Ammon's horn (tissue), 1 donor: ENCODE measurements at regions not wholly inside any gene's neighbourhood (a gene's known extent, or its start where the extent isn't known, plus 50 kb on each side); places are given as distances from the start of the nearest gene placed in this dataset.
"Not testable (repeated sequence)": the region's sequence is repeated elsewhere in the genome, so short reads cannot be mapped to it uniquely, and the experiment has no call there.

Experiments used
- DNase-seq: peaks from one replicate; pipeline ENCODE4 v3.0.0-alpha.2; 2016; ENCODE audit warnings: low spot score

- no peak for DNase-seq
Measured at GRCh38 chr13:64782466-64782865, 2447.7 kb downstream of the PCDH9 start.

DNA sequence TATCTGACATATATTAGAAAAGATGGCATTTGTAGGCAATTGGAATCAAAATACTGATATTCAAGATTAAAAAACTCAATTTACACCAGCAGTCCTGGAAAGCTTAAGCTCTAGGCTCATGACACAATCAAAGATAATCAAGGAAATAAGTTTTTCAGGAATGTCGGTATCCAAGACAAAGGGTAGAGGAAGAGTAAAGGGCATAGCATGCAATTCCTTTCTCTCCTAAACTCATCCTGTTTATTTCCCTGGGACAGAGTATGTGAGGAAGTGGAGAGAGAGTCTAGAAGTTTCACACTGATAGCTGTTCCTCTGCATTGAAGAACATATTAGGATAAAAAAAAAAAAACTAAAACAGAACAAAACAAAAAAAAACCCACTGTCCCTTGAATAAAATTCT, 2452.1 kb downstream of the PCDH9 start:
- no peak for DNase-seq

DNA sequence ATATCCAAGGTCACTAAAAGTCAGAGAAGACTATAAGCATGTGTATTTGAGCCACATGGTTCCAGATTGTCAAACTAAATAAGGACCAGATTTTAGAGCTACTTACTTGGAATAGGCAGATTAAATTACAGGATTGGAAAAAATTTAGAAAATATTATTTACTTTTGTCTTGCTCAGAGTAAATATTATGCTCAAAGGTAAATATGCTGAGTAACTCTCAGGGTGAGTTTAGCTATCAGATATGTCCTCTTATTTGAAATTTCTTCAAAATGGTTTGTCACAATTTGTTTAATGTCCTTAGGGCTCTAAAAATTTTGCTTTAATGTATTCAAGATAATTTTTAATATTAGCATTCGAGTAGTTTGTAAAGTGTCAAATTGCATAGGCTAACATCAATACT, 2455.2 kb downstream of the PCDH9 start:
- no peak for DNase-seq

DNA sequence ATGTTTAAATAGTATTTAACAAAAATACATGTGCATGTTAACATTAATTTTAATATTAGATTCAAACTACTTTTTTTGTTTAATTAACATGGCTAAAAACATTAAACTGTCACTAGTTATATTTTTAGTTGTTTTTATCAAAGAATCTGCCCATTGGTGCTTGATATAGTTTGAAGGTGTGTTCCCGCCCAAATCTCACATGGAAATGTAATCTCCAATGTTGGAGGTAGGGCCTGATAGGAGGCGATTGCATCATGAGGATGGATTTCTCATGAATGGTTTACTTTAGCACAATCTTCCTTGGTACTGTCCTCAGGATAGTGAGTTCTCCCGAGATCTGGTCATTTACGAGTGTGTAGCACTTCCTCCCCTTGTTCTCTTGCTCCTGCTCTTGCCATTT, 2459.4 kb downstream of the PCDH9 start:
- DNase-seq, result no peak

GRCh38 chr13:64767054-64767453, 2463.1 kb downstream of the PCDH9 start:
- DNase-seq, result no peak

DNA sequence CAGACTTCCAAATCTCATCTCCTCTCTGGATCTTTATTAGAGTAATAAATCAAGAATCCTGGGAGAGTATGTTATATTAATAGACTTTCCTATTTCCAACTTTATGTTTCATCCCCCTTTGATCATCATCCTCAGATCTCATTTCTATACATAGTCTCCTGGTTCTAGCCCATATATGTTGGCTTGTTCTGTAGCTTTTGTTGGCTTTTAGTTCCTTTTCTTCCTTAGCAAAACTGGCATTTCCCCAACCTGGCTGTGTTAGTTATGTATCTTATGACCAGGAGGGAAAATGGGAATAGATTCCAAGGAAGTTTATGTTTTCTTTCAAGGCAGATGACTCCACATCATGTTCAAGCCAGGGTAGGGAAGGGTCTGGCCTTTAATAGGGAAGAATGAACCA, 2464.5 kb downstream of the PCDH9 start:
- no peak for DNase-seq

DNA sequence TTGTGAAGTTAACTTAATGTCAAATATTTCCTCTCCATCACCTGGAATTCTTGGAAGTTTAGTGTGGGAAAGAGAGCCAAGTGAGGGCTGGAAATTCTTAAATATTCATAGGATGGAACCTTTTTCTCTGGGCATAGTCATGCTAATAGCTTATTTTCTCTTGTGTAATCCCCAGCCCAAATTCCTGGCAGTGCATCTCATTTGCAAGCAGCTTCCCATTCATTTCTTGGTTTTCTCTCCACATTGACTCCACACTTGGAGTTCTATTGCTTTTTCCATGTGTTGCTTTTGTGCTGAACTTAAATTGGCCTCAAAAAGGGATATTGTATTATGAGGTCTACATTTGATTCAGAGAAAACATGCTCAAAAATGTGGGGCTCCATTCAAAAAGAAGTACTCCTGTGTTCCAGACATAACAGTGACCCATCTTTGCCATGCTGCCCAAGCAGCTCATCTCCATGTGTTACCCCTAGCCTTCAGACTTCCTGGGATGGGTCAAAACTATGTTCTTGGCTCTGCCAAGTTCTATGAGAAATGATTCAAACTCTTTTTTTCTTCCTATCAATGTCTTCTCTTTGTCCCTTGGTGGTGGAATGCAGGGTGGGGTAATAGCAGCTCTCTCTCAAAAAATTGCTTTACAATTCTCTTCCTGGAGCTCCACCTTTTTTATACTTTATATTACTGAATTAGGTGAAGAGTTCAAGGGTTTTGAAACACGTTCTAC, 2471.5 kb downstream of the PCDH9 start:
- no peak for DNase-seq

- no peak for DNase-seq
Measured at GRCh38 chr13:64756621-64757020, 2473.5 kb downstream of the PCDH9 start.

- DNase-seq, result no peak
Measured at GRCh38 chr13:64755961-64756360, 2474.2 kb downstream of the PCDH9 start.

GRCh38 chr13:64753233-64754000, 2476.7 kb downstream of the PCDH9 start:
- DNase-seq, result no peak

- no peak for DNase-seq
Measured at GRCh38 chr13:64749301-64749700, 2480.8 kb downstream of the PCDH9 start.

- no peak for DNase-seq
Measured at GRCh38 chr13:64746845-64747244, 2483.3 kb downstream of the PCDH9 start.

DNA sequence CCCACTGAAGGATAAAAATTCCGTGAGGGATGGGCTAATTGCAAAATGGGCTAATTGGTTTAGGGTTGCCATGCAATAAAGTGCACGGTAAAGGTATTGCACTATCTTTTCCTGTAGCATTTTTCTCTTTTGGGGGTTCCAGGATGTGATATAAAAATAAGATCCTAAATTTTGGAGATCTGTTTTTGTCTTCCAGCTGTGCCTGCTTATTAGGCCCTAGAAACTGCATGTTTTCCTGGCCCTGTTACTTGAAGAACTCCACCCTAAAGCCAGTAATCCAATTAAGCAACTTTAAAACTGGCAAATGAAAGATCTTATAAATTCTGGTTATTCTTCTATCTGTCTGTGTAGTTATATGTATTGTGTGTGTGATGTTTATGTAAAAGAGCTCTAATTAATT, 2489.6 kb downstream of the PCDH9 start:
- DNase-seq, result no peak

- no peak for DNase-seq
Measured at GRCh38 chr13:64725492-64725891, 2504.6 kb downstream of the PCDH9 start.

GRCh38 chr13:64723724-64724123, 2506.4 kb downstream of the PCDH9 start:
- no peak for DNase-seq

DNA sequence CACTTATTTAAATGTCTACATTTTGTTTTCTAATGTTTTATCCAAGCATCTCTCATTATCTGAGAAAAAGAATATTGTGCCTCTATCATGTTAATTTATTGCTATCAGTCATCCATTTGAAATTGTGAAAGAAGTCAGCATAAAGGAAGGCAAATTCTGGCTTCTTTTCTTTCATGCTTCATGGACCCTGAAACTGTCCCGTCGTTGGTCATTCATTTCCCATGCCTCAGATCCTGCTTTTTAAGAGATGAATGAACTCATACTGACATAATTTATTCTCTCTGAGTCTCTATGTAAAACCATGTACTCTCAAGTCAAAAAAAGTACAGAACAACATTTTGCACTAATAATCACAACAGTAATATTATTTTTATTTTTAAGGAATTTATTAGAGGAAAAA, 2512.0 kb downstream of the PCDH9 start:
- no peak for DNase-seq

DNA sequence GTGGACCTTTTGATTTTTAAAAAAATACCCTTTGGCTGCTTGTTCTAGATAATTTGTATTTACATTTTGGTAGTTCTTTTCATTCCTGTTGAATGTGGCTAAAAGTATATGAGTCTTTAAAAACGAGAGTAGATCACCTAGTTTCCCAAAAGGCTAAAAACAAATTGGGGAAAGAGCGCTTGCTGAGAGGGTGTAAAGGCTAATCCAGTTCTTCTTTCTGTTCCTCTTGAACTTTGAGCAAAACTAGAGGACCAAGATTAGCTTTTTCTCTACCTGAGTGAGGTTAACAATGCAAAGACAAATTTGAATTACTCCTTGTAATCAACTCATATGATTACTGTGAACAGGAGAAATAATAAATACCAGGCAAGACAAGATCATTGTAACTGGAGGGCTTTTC, 2513.2 kb downstream of the PCDH9 start:
- no peak for DNase-seq

GRCh38 chr13:64709079-64709478, 2521.1 kb downstream of the PCDH9 start:
- no peak for DNase-seq

DNA sequence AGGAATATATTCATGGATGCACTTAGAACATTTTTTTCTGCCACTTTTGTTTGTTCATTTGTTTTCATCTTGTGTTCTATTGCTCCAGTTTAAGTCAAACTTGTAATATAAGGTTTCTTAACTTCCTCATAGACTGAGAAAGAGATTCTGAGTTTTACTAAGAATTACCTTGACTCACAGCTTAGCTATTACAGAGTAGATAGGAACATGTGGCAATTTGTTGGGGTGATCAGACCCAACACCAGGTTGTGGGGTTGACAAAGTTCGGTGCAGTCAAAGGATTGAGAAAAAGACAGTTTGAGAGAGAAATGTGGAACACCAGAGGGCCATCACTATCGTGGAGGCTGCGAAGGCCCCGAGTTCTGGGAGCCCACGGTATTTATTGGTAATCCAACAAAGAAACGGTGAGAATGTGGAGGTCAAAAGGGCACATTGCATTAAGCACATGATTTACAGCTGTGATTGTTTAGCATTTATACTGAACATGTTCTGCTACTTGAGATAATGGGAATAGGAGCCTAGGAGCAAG, 2526.0 kb downstream of the PCDH9 start:
- DNase-seq, result no peak

GRCh38 chr13:64697226-64697625, 2532.9 kb downstream of the PCDH9 start:
- no peak for DNase-seq

GRCh38 chr13:64688893-64689677, 2541.1 kb downstream of the PCDH9 start:
- no peak for DNase-seq

DNA sequence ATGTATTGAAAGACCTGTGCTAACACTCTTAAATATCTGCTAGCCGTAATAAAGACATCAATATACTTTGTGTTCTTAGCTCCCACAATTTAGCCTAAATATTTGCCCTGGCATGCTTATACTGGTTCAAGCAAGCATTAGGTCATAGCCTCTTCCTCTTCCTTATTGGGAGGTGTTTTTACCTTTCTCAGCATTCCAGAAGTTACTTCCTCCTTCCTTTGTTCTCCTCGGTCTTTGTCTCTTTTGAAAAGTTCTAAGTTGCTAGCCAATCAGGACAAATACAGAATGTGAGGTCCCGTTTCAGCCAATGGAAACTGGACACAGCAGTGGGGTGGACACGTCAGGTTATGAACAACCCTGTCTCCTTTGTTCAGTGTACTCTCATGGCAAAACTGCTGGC, 2543.6 kb downstream of the PCDH9 start:
- DNase-seq, result not testable (repeated sequence)
